DMS53 (cell line): ENCODE measurements at regions not wholly inside any gene's neighbourhood (a gene's known extent, or its start where the extent isn't known, plus 50 kb on each side); places are given as distances from the start of the nearest gene placed in this dataset.
"Not testable (repeated sequence)": the region's sequence is repeated elsewhere in the genome, so short reads cannot be mapped to it uniquely, and the experiment has no call there.

ENCODE experiments used
- DNase-seq: peaks from one replicate; lab custom pipeline; 2025; lab: John Stamatoyannopoulos, UW

DNA sequence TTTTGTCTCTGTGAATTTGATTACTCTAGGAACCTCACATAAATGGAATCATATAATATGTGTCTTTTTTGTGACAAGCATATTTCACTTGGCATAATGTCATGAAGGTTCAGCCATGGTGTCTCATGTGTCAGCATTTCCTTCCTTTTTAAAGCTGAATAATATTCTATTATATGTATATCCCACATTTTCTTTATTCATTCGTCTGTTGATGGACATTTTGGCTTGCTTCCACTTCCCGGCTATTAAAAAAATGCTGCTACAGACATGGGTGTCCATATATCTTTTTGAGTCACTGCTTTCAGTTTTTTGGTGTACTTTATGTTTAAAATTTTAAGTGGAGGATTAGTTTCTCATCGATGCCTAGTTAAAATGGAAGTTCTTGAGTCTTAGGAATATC is 59.8 kb upstream of the C5orf63 start:
- DNase-seq, result no peak

DNA sequence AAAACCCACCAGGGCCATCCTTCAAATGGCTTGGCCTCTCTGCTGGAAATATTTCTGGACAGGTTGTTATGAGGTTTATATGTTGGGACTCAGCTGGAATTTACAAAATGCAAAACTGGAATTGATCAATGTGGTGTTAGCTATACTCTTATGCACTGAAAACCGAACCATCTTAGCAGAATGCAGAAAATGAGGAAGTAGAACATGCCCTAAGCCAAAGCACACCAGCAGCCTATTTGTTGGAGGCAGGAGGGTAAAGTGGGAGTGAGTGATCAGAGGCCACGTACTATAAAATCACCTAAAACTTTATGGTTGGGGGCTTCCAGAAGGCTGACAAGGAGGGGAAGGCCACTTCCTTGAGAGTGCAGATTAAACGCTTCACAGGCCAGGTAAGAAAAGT is 63.6 kb upstream of the C5orf63 start:
- no peak for DNase-seq

DNA sequence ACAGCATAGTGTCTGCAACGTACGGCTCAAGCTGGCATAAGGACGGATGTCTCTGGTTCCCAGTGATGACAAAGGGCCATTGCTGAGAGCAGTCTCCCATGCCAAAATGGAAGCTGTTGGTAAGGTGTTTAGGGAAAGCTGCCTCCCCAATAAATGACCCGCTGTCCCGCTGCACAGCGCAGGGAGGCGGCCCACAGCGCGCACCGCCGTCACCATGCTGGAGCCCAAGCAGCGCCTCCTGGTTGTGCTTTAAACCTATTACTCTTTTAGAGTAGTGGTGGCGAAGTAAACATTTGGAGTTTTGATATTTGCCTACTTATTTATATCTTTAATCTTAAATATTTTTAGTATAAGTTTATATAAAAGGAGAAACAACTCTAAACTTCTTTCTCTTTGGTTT is 70.4 kb upstream of the C5orf63 start:
- no peak for DNase-seq

DNA sequence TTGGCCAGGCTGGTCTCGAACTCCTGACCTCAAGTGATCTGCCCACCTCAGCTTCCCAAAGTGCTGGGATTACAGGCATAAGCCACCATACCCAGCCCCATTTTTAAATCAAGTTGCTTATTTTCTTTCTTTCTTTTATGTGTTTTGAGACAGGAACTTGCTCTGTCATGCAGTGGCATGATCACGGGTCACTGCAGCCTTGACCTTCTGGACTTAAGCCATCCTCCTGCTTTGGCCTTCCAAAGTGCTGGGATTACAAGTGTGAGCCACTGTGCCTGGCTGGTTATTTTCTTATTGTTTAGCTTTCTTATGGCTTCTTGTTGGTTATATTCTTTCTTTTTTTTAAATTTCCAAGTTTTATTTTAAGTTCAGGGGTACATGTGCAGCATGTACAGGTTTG is 79.7 kb upstream of the C5orf63 start:
- DNase-seq, result no peak

DNA sequence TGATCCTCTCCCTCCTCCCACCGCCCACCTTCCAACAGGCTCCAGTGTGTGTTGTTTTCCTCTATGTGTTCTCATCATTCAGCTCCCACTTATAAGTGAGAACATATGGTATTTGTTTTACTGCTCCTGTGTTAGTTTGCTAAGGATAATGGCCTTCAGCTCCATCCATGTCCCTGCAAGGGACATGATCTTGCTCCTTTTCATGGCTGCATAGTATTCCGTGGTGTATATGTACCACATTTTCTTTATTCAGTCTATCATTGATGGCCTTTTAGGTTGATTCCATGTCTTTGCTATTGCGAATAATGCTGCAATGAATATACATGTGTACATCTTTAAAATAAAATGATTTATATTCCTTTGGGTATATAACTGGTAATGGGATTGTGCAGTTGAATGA is 80.2 kb upstream of the C5orf63 start:
- no peak for DNase-seq

DNA sequence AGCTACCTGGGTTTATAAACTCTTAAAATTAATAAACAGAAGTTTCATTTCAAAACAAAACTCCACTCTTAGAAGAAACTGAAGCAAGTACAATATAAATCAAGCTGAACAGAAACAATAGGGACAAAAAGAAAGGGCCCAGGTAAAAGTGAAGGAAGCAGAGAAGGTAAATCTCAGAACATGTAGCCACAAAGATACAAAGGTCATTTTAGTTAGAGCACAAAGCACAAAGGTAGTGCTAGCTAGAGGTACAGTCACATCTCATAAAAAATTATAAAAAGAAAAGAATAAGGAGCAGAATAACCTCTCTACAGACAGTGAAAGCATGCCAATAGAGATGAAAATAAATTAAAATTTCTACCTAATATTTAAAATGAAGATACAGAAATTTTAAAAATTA is 90.4 kb upstream of the C5orf63 start:
- no peak for DNase-seq

DNA sequence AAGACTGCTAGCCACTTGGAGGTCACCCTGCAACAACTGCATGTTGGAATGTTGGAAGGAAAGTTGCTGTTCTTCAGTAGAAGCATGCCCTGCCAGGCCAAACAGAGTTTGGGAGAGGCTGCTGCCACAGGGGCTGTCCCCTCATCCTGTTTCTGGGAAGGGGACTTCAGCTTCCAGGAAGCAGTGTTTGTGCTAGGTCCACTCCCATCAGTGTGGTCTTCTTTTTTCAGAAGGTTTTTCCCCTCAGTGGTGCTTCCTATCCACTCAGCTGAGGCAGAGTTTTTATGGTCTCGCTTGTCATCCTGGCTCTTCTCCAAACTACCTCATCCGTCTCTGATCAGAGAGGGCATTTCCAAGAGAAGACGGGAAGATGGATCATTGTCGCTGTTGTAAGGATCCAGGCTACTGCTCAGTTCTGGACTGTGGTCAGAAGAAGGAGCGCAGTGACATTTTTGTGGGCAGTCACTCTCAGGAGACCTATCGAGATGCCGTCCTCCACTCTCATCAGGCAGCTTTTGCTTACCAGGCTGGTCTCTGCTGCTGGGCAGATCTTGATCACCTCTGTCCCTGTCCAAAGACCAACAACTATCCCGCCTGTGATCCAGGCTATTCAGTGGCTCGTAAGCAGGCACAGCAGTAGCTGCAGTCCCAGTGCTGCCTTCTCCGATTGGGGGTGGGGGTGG is 97.8 kb upstream of the C5orf63 start:
- DNase-seq, result no peak

DNA sequence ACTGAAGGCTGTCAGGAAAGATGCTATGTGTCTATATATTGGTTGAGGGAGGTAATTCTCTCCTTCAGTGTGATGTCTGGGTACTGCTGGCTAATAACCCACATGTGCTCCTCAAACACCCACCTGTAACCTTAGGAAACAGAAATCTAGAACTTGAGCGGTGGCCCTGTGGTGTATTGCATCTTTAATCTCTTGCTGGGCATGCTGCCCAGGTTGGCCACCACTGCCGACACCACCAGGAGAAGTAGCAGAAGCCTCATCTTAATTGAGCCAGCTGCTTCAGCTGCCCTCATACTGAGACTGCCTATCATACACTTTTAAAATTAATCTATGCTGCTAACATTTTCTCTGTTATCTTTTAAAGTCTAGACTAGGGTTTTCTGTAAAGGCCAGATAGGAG is 103.5 kb upstream of the C5orf63 start:
- peak; percentile 17 for DNase-seq

DNA sequence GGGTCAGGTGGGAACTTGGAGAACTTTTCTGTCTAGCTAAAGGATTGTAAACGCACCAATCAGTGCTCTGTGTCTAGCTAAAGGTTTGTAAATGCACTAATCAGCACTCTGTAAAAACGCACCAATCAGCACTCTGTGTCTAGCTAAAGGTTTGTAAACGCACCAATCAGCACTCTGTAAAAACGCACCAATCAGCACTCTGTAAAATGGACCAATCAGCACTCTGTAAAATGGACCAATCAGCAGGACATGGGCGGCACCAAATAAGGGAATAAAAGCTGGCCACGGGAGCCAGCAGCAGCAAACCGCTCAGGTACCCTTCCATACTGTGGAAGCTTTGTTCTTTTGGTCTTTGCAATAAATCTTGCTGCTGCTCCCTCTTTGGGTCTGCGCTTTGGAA is 108.0 kb upstream of the MEGF10 start:
- DNase-seq, result not testable (repeated sequence)

DNA sequence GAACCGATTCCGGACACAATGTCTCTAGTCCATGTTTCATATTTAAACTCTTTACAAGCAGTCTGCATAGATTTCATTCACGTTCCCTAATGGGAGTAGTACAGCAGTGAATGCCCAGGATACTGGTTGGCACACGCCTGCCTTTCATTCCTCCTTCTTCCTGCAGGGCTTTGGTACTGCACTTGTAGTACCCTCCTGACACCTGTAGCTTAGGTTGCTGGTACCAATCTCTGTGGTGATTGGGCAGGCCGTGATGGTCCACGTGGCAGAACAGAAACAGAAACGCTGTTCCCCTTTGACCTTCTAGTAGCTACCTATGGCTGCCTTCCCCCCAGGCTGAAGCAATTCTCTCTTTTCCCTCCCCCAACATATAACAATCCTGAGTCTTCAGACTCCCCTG is 107.3 kb upstream of the MEGF10 start:
- DNase-seq, result no peak

DNA sequence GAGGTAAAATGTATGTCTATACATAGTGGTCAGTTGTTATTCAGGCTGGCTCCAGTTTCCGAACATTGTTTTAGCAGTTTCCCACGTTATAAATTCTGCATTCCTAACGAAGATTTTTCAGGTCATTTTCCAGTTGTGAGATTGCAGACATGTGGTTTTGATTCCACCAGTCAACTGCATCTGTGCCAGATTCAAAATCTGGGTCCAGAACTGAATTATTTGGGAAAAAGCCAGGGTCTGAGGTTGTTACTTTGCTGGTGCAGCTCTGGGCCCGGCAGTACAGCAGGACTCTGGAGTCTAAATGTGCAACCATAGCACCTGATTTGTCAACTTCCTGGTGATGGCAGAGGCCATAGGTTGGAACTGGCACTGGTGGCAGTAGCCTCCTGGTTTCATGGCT is 105.7 kb upstream of the MEGF10 start:
- DNase-seq, result no peak

DNA sequence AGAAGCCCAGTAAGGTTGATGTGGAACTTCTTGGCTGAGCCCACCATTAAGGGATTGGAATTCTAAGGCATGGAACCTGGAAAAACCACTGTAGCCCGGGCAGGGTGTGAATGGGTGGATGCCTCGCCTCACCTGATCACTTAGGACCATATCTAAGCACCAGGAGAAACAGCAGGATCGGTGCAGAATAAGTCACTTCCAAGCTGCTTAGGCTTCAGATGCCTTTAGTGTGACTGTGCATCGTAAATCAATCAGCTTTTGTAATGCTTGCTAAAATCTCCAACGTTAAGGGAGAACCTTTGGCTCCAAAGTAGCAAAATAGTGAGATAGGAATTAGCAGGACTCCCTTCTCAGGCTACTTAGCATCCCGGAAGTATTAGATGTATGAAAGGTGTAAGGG is 103.9 kb upstream of the MEGF10 start:
- DNase-seq, result no peak

DNA sequence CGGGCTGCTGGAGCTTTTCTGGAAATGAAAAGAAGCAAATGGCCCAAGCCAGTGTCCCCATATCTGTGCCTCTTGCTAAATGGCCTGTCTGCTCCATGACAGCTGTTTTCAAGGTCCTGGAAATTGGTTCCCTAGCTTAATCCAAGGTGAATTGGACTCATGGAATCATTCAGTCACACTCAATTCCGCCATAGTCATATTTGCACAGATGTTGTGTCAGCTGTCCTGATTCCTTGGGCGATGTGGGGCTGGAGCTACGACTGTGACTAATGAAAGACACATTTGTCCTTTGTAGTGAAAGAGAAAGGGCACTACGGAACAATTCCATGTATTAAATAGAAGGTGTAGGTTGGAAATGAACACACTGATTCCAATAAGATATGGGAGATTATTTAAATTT is 102.9 kb upstream of the MEGF10 start:
- DNase-seq, result peak; percentile 75

DNA sequence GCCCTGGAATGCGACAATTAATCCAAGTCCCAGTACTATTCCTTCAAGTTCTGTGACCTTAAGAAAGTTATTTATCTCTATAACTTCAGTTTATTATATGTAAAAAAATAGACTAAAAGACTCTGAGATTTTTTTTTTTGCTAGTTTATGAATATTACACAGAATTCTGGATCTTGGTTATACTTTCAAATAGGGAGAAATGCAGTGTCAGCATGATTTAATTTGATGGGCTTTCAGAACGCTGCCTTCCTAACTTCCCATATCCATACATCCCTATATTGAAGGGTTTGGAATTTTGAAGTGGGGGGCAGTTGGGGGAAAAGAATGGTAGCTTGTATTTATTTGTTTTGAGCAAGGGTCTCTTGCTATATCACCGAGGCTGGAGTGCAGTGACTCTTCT is 98.4 kb upstream of the MEGF10 start:
- DNase-seq, result no peak

DNA sequence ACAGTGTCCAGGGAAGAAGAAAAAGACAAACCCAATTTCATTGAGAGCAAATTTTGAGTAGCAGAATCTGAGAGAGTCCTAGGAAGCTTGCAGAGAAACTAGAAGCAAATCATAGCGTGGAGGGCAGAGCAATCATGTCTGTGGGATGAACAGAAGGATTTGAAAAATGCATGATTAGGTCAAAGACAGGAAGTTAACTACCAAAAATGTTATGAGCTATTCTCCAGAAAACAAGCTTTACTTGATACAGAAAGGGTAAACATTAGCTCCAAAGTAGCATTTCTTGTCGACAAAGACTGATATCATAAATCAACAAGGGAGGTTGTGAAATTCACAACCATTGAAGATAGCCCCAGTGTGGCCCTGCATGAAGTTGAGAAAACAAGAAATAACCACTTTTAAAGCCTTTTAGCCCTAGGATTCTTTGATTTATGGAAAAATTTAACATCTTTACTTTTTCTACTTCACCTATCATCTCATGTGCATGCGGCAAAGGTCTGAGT is 97.7 kb upstream of the MEGF10 start:
- no peak for DNase-seq

DNA sequence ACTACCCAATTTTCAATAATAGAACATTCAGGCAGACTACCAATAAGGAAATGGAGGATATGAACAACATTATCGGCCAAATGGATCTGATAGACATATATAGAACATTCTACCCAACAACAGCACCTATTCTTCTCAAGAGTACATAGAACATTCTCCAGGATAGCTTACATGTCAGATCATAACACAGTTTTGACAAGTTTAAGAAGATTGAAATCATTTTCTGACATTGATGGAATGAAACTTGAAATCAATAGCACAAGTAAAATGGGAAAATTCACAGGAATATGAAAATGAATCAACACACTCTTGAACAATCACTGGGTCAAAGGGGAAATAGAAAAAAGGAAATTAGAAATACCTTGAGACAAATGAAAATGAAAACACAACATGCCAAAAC is 94.6 kb upstream of the MEGF10 start:
- DNase-seq, result no peak

DNA sequence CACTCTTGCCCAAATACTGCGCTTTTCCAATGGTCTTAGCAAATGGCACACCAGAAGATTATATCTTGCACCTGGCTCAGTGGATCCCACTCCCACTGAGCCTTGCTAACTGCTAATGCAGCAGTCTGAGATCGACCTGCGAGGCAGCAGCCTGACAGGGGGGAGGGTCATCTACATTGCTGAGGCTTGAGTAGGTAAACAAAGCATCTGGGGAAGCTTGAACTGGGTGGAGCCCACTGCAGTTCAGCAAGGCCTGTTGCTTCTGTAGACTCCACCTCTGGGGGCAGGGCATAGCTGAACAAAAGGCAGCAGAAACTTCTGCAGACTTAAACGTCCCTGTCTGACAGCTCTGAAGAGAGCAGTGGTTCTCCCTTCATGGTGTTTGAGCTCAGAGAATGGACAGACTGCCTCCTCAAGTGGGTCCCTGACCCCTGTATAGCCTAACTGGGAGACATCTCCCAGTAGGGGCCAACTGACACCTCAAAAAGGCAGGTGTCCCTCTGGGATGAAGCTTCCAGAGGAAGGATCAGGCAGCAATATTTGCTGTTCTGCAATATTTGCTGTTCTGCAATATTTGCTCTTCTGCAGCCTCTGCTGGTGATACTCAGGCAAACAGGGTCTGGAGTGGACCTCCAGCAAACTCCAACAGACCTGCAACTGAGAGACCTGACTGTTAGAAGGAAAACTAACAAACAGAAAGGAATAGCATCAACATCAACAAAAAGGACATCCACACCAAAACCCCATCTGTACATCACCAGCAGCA is 93.0 kb upstream of the MEGF10 start:
- DNase-seq, result peak; percentile 73

DNA sequence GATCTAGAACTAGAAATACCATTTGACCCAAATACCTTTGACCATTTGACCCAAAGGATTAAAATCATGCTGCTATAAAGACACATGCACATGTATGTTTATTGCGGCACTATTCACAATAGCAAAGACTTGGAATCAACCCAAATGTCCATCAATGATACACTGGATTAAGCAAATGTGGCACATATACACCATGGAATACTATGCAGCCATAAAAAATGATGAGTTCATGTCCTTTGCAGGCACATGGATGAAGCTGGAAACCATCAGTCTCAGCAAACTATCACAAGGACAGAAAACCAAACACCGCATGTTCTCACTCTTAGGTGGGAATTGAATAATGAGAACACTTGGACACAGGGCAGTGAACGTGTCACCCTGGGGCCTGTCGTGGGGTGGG is 87.9 kb upstream of the MEGF10 start:
- not testable (repeated sequence) for DNase-seq

DNA sequence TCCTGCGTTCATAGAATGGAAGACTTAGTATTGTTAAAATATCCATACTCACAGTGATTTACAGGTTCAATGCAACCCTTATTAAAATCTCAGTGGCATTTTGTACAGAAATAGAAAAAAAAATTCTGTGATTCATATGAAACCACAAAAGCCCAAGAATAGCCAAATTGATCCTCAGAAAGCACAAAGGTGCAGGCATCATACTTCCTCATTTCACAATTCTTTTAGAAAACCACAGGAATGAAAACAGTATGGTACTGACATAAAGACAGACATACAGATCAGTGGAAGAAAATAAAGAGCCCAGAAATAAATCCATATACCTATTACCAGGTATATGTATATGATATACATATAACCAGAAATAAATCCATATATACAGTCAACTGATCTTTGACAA is 86.8 kb upstream of the MEGF10 start:
- no peak for DNase-seq

DNA sequence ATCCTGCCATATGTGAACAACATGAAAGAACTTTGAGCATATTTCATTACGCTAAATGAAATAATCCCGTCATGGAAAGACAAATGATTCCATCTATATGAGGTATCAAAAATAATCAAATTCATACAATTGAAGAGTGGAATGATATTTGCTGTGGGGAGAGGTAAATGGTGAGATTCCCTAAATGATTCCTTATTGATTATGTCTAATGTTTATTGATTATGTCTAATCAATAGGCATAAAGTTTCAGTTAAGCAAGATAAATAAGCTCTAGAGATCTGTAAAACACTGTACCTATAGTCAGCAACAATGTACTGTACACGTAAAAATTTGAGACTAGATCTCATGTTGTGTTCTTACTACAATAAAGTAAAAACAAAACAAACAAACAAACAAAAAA is 85.4 kb upstream of the MEGF10 start:
- DNase-seq, result no peak

DNA sequence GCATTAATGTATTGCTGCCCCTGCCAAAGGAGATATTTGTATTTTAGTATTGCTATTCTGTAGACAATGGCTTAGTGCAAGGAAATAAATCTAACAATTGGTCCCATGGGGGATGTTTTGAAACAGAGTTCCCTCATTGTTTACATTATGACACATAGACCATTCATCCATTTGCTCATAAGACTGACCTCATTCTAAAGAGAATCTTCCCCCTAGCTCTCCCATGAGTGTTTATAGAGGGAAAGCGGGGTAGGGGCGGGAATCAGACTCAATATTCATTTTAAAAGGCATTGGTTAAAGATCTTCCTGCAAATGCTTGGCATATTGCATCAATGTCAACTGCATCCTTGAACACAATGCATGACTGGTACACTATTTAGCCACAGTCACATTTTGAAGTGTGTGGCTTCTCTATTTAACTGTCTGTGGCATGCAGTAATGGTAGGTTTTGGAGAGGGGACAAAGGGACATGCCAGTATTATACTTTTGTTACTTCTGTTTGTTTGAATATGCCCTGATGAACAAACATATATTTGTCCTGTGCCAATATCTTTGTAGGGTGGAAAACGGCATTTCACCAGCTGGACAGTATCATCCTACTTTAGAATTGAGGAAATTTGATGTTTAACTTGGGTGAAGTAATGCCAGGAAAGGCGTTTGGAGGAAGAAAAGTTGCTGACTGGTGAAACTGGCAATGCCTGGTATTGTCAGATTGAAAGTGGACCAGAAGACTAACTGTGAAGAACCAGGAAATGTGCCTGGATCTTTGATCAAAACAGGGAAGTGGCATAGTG is 84.1 kb upstream of the MEGF10 start:
- DNase-seq, result peak; percentile 95

DNA sequence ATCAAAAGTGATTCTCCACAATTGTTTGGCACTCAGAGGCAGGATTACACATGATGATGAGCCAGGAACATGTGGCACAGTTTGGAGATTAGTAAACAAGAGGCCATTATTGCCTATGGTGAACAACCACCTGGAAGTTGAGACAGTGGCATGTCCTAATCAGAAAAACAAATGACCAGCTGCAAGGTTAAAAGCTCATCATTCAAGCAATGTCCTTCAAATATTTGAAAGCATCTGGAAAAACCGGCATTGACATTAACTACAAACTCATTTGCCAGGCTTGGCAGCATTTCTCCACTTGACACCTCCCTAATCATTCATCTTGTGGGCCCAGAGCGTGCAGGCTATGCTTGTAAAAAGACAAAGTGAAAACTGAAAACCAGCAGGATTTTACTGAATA is 80.6 kb upstream of the MEGF10 start:
- peak; percentile 62 for DNase-seq

DNA sequence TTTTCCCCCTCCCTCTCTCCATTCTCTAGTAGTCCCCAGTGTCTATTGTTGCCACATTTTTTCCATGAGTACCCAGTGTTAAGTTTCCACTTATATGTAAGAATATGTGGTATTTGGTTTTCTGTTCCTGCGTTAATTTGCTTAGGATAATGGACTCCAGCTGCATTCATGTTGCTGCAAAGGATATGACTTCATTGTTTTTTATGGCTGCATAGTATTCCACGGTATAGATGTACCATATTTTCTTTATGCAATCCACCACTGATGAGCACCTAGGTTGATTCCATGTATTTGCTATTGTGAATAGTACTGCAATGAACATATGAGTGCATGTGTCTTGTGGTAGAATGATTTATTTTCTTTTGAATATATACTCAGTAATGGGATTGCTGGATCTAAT is 77.4 kb upstream of the MEGF10 start:
- DNase-seq, result no peak
